ENCODE measurements at regions not wholly inside any gene's neighbourhood (a gene's known extent, or its start where the extent isn't known, plus 50 kb on each side); places are given as distances from the start of the nearest gene placed in this dataset.
"Not testable (repeated sequence)": the region's sequence is repeated elsewhere in the genome, so short reads cannot be mapped to it uniquely, and the experiment has no call there.

GRCh38 chr6:81623106-81623759, 129.2 kb downstream of the TENT5A start:
- DNase-seq, result no peak

DNA sequence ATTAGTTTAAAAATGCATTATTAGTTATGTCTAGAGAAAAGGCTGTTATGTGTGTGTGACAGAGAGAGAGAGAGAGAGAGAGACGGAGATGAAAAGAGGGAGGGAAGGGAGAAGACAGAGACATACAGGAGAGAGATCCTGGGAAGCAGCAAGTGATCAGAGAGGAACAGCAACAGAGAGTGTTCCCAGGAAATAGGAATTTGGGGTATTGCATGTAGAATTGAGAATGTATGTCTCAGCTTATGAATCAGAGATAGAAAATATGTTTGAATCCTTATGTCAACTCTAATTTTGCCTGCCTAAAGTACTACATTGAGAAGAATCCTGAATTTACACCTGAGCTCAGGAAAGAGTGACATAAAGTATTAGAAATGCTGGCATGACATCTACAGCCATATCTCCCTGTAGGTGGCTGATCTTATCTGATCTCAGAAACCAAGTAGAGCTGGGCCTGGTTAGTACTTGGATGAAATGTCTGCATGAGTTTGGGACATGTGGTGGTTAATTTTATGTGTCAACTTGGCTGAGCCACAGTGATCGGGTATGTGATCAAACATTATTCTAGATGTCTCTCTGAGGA, 130.6 kb downstream of the TENT5A start:
- DNase-seq, result no peak

DNA sequence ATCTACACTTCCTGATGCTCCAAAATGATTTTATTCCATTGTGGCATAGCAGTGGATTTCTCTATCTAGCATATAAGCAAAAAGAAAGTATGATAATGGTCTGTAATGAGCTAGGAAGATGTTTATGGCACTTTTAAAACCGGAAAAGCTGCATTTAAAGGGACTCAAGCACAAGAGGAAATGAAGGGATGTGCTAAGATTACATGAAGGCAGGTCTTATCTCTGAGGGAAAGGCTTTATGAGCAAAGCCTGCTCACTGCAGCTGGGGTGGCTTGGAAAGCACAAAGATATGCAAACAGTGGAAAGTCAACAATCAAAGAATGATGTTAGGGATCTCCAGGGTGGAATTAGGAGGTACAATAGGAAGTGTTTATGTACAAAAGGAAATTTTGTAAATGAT, 138.2 kb downstream of the TENT5A start:
- no peak for DNase-seq

DNA sequence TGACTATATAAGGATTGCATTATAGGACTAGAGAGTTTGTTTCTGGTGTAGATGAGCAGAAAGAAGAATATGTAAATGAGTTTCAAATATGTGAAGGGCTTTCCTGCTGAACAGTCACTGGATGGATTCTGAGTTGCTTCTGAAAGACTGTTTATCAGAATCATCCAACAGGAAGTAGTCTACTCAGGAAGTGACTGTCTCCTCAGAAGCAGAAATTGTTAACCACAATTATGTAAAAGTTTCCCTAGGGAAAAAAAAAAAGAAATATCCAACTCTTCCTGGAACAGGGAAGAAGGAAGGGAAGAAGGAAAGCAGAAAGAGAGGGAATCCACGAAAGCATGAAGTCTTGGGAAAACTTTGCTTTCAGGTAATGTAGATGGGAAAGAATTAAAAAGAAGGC, 138.9 kb downstream of the TENT5A start:
- no peak for DNase-seq

- no peak for DNase-seq
Observed at GRCh38 chr6:81612136-81612535, 140.3 kb downstream of the TENT5A start.

DNA sequence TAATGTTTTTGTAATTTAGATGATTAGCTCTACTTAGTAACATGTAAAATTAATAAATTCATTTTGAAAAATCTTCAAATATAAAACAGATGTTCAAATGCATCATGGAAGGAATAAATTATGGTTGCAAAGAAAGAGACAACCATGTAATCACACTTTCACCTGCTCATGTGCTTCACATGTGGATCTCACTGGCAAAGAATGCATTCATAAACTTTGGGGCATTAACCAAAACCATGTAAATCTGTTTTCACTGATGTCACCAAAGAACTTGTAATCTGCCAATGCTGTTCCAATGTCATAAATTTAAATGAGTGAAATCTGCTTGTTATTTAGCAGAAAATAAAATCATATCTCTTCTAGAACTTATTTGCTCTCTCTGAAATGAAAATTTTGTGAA, 142.7 kb downstream of the TENT5A start:
- DNase-seq, result no peak

GRCh38 chr6:81608776-81609175, 143.7 kb downstream of the TENT5A start:
- no peak for DNase-seq

GRCh38 chr6:81606965-81607381, 145.5 kb downstream of the TENT5A start:
- DNase-seq, result no peak

DNA sequence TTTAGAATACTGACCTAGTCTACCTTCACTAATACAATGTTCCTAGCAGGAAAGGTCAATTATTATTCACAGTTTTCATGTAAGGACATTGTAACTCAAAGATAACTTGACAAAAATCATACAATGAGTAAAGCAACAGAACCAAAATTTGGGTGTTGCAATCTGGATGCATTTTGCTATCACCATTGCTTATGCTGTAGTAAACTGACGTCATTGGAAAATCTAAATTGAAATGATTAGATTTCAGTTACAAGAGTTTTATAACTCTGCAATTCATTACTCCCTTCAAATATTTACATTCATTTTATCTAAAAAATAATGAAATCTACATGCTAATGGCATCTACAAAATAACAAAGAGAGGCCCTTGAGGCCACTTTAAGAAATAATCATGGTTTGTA, 147.0 kb downstream of the TENT5A start:
- no peak for DNase-seq

DNA sequence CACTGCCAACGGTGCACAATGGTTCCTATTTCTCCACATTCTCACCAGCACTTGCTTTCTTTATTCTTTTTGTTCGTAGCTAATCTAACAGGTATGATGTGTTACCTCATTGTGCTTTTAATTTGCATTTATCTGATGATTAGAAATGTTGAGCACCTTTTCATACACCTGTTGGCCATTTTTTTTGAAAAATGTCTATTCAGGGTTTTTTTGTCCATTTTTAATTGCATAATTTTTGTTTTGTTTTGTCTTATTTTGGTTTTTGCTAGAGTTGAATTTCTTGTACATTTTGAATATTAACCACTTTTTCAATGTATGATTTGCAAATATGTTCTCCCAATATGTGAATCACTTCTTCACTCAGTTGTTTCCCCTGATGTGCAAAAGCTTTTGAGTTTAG, 150.6 kb downstream of the TENT5A start:
- DNase-seq, result no peak

DNA sequence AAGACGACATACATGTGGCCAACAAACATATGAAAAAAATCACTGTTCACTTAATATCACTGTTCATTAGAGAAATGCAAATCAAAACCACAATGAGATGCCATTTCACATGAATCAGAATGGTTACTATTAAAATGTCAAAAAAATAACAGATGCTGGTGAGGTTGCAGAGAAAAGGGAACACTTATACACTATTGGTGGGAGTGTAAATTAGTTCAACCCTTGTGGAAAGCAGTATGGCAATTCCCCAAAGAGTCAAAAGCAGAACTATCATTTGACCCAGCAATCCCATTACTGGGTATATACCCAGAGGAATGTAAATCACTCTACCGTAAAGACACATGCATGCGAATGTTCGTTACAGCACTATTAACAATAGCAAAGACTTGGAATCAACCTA, 152.0 kb downstream of the TENT5A start:
- not testable (repeated sequence) for DNase-seq

- DNase-seq, result no peak
Observed at GRCh38 chr6:81594501-81594900, 158.0 kb downstream of the TENT5A start.

DNA sequence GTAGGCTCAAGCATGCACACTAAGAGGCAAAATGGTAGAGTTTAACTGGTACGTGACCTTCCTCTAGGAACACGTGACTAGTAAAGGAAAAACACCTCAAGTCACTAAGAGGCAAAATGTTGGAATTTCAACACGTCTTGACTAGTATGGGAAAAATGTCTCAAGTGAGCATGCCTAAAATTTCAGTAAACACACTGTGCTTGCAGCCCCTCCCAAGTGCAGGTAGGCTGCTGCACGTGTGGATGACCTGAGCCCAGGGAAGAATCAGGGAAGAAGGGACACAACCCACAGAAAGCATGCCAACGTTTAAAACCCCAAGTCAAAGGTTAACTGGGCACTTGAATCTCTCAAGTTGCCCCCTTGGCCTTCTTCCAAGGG, 162.2 kb downstream of the TENT5A start:
- no peak for DNase-seq

GRCh38 chr6:81589465-81590313, 162.8 kb downstream of the TENT5A start:
- no peak for DNase-seq

DNA sequence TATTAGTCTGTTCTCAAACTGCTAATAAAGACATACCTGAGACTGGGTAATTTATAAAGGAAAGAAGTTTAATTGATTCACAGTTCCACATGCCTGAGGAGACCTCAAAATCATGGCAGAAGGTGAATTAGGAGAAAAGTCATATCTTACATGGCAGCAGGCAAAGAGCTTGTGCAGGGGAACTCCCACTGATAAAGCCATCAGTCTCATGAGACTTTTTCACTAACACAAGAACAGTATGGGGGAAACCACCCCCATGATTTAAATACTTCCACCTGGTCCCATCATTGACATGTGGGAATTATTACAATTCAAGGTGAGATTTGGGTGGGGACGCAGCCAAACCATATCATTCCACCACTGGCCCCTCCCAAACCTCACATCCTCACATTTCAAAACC, 166.8 kb downstream of the TENT5A start:
- not testable (repeated sequence) for DNase-seq

DNA sequence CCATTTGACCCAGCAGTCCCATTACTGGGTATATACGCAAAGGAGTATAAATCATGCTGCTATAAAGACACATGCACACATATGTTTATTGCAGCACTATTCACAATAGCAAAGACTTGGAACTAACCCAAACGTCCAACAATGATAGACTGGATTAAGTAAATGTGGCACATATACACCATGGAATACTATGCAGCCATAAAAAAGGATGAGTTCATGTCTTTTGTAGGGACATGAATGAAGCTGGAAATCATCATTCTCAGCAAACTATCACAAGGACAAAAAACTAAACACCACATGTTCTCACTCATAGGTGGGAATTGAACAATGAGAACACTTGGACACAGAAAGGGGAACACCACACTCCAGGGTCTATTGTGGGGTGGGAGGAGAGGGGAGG, 168.3 kb downstream of the TENT5A start:
- DNase-seq, result not testable (repeated sequence)

- DNase-seq, result peak; percentile 8
Observed at GRCh38 chr6:81575442-81575841, 177.0 kb downstream of the TENT5A start.

DNA sequence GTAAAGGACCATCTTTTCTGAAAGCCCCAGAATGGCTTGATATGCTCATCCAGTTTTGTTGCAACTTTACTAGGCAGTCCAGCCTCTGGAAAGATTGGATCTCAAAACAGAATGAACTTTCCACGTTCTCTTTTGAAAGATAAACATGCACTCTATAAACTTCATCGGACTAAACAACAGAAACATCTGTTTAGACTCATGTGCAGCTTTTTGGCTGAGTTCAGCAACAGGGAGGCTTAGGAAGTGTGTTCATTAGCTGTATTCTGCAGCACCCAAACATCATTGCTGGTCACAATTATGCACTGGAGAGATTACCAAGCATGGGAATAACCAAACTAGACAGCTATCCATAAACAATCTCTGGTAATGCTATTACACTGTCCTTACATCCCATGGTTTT, 180.5 kb downstream of the TENT5A start:
- peak; percentile 19 for DNase-seq

- no peak for DNase-seq
Observed at GRCh38 chr6:81570681-81571080, 181.8 kb downstream of the TENT5A start.

- no peak for DNase-seq
Observed at GRCh38 chr6:81568973-81569372, 183.5 kb downstream of the TENT5A start.

GRCh38 chr6:81565071-81565470, 187.4 kb downstream of the TENT5A start:
- no peak for DNase-seq

DNA sequence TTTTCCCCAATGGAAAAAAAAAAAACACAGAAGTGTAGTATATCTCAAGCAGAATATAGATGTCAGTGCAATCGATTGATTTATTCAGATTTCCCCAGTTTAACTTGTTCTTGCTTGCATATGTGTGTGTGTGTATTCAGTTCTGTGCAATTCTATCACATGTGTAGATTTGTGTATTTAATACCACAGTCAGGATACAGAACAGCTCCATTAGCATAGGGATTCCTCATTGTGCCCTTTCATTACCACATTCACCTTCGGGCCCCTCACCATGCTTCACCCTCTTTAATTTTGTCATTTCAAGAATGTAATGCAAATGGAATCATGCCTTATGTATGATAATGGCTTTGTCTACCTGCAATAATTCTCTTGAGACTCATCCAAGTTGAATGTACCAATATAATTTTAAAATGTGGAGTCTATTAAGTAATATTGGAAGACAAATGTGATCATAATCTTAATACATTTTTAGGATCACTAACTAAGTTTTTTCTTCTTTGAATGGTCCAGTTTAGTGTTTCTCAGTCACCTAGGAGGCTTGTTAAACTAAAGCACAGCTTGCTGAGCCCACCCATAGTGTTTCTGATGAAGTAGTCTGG, 187.9 kb downstream of the TENT5A start:
- no peak for DNase-seq

DNA sequence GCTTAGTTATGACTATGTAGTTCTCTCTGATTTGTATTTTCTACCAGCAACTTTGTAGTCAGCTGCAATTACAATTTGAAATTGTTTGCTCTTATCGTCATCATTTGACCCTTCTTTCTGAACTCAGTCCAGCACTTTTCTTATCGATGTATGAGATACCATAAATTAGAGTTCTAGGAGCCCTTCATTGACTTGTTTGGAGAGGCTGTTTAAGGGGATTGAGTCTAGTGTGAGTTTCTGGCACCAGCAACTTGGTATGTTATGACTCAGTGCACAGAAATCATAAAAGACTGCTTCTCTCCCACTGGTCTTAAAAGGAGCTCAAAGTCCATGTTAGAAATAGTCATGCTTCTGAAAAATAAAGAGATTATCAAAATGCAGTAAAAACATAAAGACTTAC, 190.3 kb downstream of the TENT5A start:
- DNase-seq, result peak; percentile 5

Measured in hindlimb muscle (tissue), 1 donor.